GM23248 (cell line): ENCODE measurements at regions not wholly inside any gene's neighbourhood (a gene's known extent, or its start where the extent isn't known, plus 50 kb on each side); places are given as distances from the start of the nearest gene placed in this dataset.

Source experiments
- DNase-seq: peaks from one replicate; pipeline ENCODE4 v3.0.0-alpha.2; 2015
- H2AFZ ChIP-seq: fragments of 200-600 bp; sonication (generic); 2 replicates; pipeline ENCODE4 v1.6.1; 2016; ENCODE audit warnings: antibody characterized with exemption
- H3F3A ChIP-seq: fragments of 200-600 bp; sonication (generic); 2 replicates; pipeline ENCODE4 v1.6.1; 2016; ENCODE audit warnings: mild to moderate bottlenecking, antibody characterized with exemption, mixed run types; ENCODE audit not compliant: insufficient read depth
- H3K27ac ChIP-seq: fragments of 200-600 bp; sonication (generic); 2 replicates; pipeline ENCODE4 v1.5.1; 2016; ENCODE audit warnings: mild to moderate bottlenecking
- H3K27me3 ChIP-seq: fragments of 200-600 bp; sonication (generic); replicated peaks from 2 replicates; pipeline ENCODE4 v1.6.1; 2016; ENCODE audit warnings: mild to moderate bottlenecking; ENCODE audit not compliant: insufficient read depth
- H3K36me3 ChIP-seq: fragments of 200-600 bp; sonication (generic); 2 replicates; pipeline ENCODE4 v1.6.1; 2016; ENCODE audit warnings: low read depth, mild to moderate bottlenecking
- H3K4me1 ChIP-seq: fragments of 200-600 bp; sonication (generic); 2 replicates; pipeline ENCODE4 v1.6.1; 2016; ENCODE audit warnings: mild to moderate bottlenecking; ENCODE audit not compliant: insufficient read depth
- H3K4me2 ChIP-seq: fragments of 200-600 bp; sonication (generic); one replicate; pipeline ENCODE4 v1.6.1; 2016; ENCODE audit warnings: mild to moderate bottlenecking; ENCODE audit not compliant: unreplicated experiment
- H3K4me3 ChIP-seq: fragments of 200-600 bp; sonication (generic); 2 replicates; pipeline ENCODE4 v1.5.1; 2016; ENCODE audit warnings: mild to moderate bottlenecking
- H3K79me2 ChIP-seq: fragments of 200-600 bp; sonication (generic); 2 replicates; pipeline ENCODE4 v1.6.1; 2016; ENCODE audit warnings: mild to moderate bottlenecking; ENCODE audit not compliant: insufficient read depth
- H3K9ac ChIP-seq: fragments of 200-600 bp; sonication (generic); 2 replicates; pipeline ENCODE4 v1.6.1; 2016; ENCODE audit warnings: mild to moderate bottlenecking
- H3K9me2 ChIP-seq: fragments of 200-600 bp; sonication (generic); 2 replicates; pipeline ENCODE4 v1.6.1; 2016; ENCODE audit warnings: mixed run types, mild to moderate bottlenecking, moderate library complexity; ENCODE audit not compliant: insufficient read depth
- H3K9me3 ChIP-seq: fragments of 200-600 bp; sonication (generic); one replicate; pipeline ENCODE4 v1.6.1; 2017; ENCODE audit warnings: low read depth
- H4K20me1 ChIP-seq: fragments of 200-600 bp; sonication (generic); 2 replicates; pipeline ENCODE4 v1.6.0; 2016; ENCODE audit not compliant: insufficient read depth
- EZH2 ChIP-seq: fragments of 200-600 bp; sonication (generic); IDR thresholded peaks from 2 replicates; pipeline ENCODE4 v1.6.1; 2018; ENCODE audit warnings: antibody characterized with exemption, mild to moderate bottlenecking; ENCODE audit not compliant: insufficient read depth, poor library complexity, severe bottlenecking
- EZH2phosphoT487 ChIP-seq: fragments of 200-600 bp; sonication (generic); IDR thresholded peaks from 2 replicates; pipeline ENCODE4 v1.6.1; 2018; ENCODE audit warnings: antibody characterized with exemption, moderate library complexity, mild to moderate bottlenecking, low read depth; ENCODE audit not compliant: insufficient read depth
- WGBS, 2 experiments: methylation state at CpG; one replicate each; pipeline ENCODE4 v1.1.6; 2015 to 2017; ENCODE audit warnings: low lambda C conversion rate in 2 of 2, low coverage in 1 of 2; ENCODE audit errors: missing lambda C conversion rate in 2 of 2; 5-methylcytosine and 5-hydroxymethylcytosine counted together
- in situ Hi-C: fragments of 300-500 bp; cut with MboI; formaldehyde crosslinking; loops from 2 replicates; pipeline ENCODE4 v1.15.0; 2020

- Histone ChIP-seq H3K36me3 (no peaks in the 10 kb centered on the region), H3K9me3 (no peaks in the 10 kb centered on the region), H3K9ac (no peak overlapping the region), H3K9me2 (no peaks in the 10 kb centered on the region), H3K4me2 (no peak overlapping the region), H2AFZ (no peak overlapping the region), H3K4me3 (no peak overlapping the region), H3F3A (no peaks in the 10 kb centered on the region), H4K20me1 (no peaks in the 10 kb centered on the region), H3K4me1 (no peaks in the 10 kb centered on the region), H3K27ac (no peak overlapping the region), H3K79me2 (no peaks in the 10 kb centered on the region), H3K27me3 (no peaks in the 10 kb centered on the region)
- TF ChIP-seq EZH2 (no peak), EZH2phosphoT487 (no peak)
- no peak for DNase-seq
- in situ Hi-C loops: no loop called here
- 0 to 3% methylated on average over 3 of the region's 3 CpGs for WGBS, 2 experiments
These were observed 400.3 kb upstream of the SASH1 start for GRCh38 chr6:147942363-147942762.

- Histone ChIP-seq H3K4me1 (no peaks in the 10 kb centered on the region), H3K4me3 (no peak overlapping the region), H3K79me2 (no peaks in the 10 kb centered on the region), H3K9me3 (no peaks in the 10 kb centered on the region), H3K27ac (no peak overlapping the region), H3K27me3 (no peaks in the 10 kb centered on the region), H2AFZ (no peak overlapping the region), H3K36me3 (no peaks in the 10 kb centered on the region), H3F3A (no peaks in the 10 kb centered on the region), H3K4me2 (no peak overlapping the region), H3K9ac (no peak overlapping the region), H4K20me1 (no peaks in the 10 kb centered on the region), H3K9me2 (no peaks in the 10 kb centered on the region)
- no peak for DNase-seq
- no peak for TF ChIP-seq EZH2phosphoT487
- no peak for TF ChIP-seq EZH2
- in situ Hi-C loops: no loop called here
- WGBS, 2 experiments: 29 to 41% methylated on average over 5 of the region's 5 CpGs
These were observed 398.5 kb upstream of the SASH1 start for GRCh38 chr6:147944122-147944521.

GRCh38 chr6:147947521-147947920, 395.1 kb upstream of the SASH1 start:
- Histone ChIP-seq H3K4me1 (no peaks in the 10 kb centered on the region), H3F3A (no peaks in the 10 kb centered on the region), H3K36me3 (no peaks in the 10 kb centered on the region), H3K4me3 (no peak overlapping the region), H3K9me2 (no peaks in the 10 kb centered on the region), H3K9me3 (no peaks in the 10 kb centered on the region), H3K27me3 (no peaks in the 10 kb centered on the region), H3K79me2 (no peaks in the 10 kb centered on the region), H3K4me2 (no peak overlapping the region), H4K20me1 (no peaks in the 10 kb centered on the region), H3K9ac (no peak overlapping the region), H2AFZ (no peak overlapping the region), H3K27ac (no peak overlapping the region)
- DNase-seq: peak; percentile 9
- in situ Hi-C loops: no loop called here
- no peak for TF ChIP-seq EZH2phosphoT487
- TF ChIP-seq EZH2: no peak
- WGBS, 2 experiments: 6 to 14% methylated on average over 3 of the region's 3 CpGs

- Histone ChIP-seq H3K9ac (no peak overlapping the region), H3K4me3 (no peak overlapping the region), H3K27ac (no peak overlapping the region), H2AFZ (no peak overlapping the region), H3F3A (no peaks in the 10 kb centered on the region), H3K79me2 (no peaks in the 10 kb centered on the region), H4K20me1 (no peaks in the 10 kb centered on the region), H3K9me2 (no peaks in the 10 kb centered on the region), H3K4me2 (no peak overlapping the region), H3K27me3 (no peaks in the 10 kb centered on the region), H3K9me3 (no peaks in the 10 kb centered on the region), H3K36me3 (no peaks in the 10 kb centered on the region), H3K4me1 (no peaks in the 10 kb centered on the region)
- 31 to 37% methylated on average over 6 of the region's 6 CpGs for WGBS, 2 experiments
- no peak for DNase-seq
- in situ Hi-C loops: no loop called here
- TF ChIP-seq EZH2 (no peak), EZH2phosphoT487 (no peak)
These were observed 392.5 kb upstream of the SASH1 start for GRCh38 chr6:147949981-147950622.

GRCh38 chr6:147950623-147950987, 392.0 kb upstream of the SASH1 start:
- H3K9me2 ChIP-seq: no peaks in the 10 kb centered on the region
- no peaks in the 10 kb centered on the region for H4K20me1 ChIP-seq
- H2AFZ ChIP-seq: no peak overlapping the region
- no peaks in the 10 kb centered on the region for H3K4me1 ChIP-seq
- no peak overlapping the region for H3K9ac ChIP-seq
- no peak for TF ChIP-seq EZH2phosphoT487
- no peak for TF ChIP-seq EZH2
- in situ Hi-C loops: no loop called here
- H3K27ac ChIP-seq: no peak overlapping the region
- H3F3A ChIP-seq: no peaks in the 10 kb centered on the region
- no peak for DNase-seq
- no peak overlapping the region for H3K4me3 ChIP-seq
- H3K9me3 ChIP-seq: no peaks in the 10 kb centered on the region
- no peaks in the 10 kb centered on the region for H3K36me3 ChIP-seq
- no peaks in the 10 kb centered on the region for H3K27me3 ChIP-seq
- H3K79me2 ChIP-seq: no peaks in the 10 kb centered on the region
- H3K4me2 ChIP-seq: no peak overlapping the region
- 3 to 5% methylated on average over 5 of the region's 5 CpGs for whole genome bisulfite sequencing, 2 experiments
